ENCODE measurements at regions not wholly inside any gene's neighbourhood (a gene's known extent, or its start where the extent isn't known, plus 50 kb on each side); places are given as distances from the start of the nearest gene placed in this dataset.
"Not testable (repeated sequence)": the region's sequence is repeated elsewhere in the genome, so short reads cannot be mapped to it uniquely, and the experiment has no call there.

GRCh38 chr12:118537481-118537917 lies 161.1 kb downstream of the SUDS3 start:
- H3K4me1 ChIP-seq (ENCODE audit: insufficient read depth, low read length): peaks cover 21% of the 10 kb centered on the region
- H3K9me3 ChIP-seq (ENCODE audit: insufficient read depth, low read depth, low read length): no peaks in the 10 kb centered on the region
- no peak overlapping the region for H3K4me3 ChIP-seq (ENCODE audit: low read length)
- peak overlapping the region; percentile 54; the same call in 1 of the 2 replicates for H3K9ac ChIP-seq (ENCODE audit: low read depth, low read length)
- H3K27ac ChIP-seq (ENCODE audit: low read length): peak overlapping the region; percentile 19
- H3K27me3 ChIP-seq (ENCODE audit: insufficient read depth, low read length): no peaks in the 10 kb centered on the region
- no peaks in the 10 kb centered on the region for H3K36me3 ChIP-seq (ENCODE audit: insufficient read depth, low read depth, low read length)

GRCh38 chr12:118541071-118541470 lies 164.7 kb downstream of the SUDS3 start:
- no peak overlapping the region for H3K4me3 ChIP-seq (ENCODE audit: low read length)

DNA sequence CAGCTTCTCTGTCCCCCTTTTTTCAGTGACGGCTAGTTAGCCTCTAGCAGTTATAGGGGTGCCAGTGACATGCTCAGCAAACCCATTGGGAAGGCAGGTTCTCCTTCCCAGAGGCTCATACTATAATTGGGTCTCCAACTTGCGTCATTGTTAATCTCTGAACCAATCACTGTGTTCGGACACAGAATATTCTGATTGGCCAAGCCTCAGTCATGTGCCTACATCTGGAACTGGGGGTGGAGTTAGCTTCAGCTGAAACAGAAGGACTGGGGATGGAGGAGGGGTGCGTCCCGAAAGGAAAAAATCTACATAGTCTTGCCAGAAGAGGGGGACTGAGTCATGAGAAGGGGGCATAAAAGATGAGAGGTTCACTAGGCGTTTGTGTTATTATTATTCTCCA lies 165.6 kb downstream of the SUDS3 start:
- Histone ChIP-seq H3K4me1 (ENCODE audit: insufficient read depth, low read length) (peaks cover 14% of the 10 kb centered on the region), H3K27me3 (ENCODE audit: insufficient read depth, low read length) (no peaks in the 10 kb centered on the region), H3K36me3 (ENCODE audit: insufficient read depth, low read depth, low read length) (no peaks in the 10 kb centered on the region), H3K9me3 (ENCODE audit: insufficient read depth, low read depth, low read length) (no peaks in the 10 kb centered on the region), H3K27ac (ENCODE audit: low read length) (no peak overlapping the region), H3K4me3 (ENCODE audit: low read length) (no peak overlapping the region), H3K9ac (ENCODE audit: low read depth, low read length) (no peak overlapping the region)

More at GRCh38 chr12:118541071-118541470, 164.7 kb downstream of the SUDS3 start:
- no peaks in the 10 kb centered on the region for H3K9me3 ChIP-seq (ENCODE audit: insufficient read depth, low read depth, low read length)
- no peaks in the 10 kb centered on the region for H3K27me3 ChIP-seq (ENCODE audit: insufficient read depth, low read length)
- no peaks in the 10 kb centered on the region for H3K36me3 ChIP-seq (ENCODE audit: insufficient read depth, low read depth, low read length)
- no peak overlapping the region for H3K27ac ChIP-seq (ENCODE audit: low read length)
- H3K9ac ChIP-seq (ENCODE audit: low read depth, low read length): no peak overlapping the region
- H3K4me1 ChIP-seq (ENCODE audit: insufficient read depth, low read length): peaks cover 21% of the 10 kb centered on the region

GRCh38 chr12:118543651-118544050 lies 167.3 kb downstream of the SUDS3 start:
- Histone ChIP-seq H3K36me3 (ENCODE audit: insufficient read depth, low read depth, low read length) (no peaks in the 10 kb centered on the region), H3K4me3 (ENCODE audit: low read length) (no peak overlapping the region), H3K27me3 (ENCODE audit: insufficient read depth, low read length) (no peaks in the 10 kb centered on the region), H3K9ac (ENCODE audit: low read depth, low read length) (no peak overlapping the region), H3K27ac (ENCODE audit: low read length) (no peak overlapping the region), H3K9me3 (ENCODE audit: insufficient read depth, low read depth, low read length) (no peaks in the 10 kb centered on the region), H3K4me1 (ENCODE audit: insufficient read depth, low read length) (peaks cover 5% of the 10 kb centered on the region; the same call in 1 of the 2 replicates)

DNA sequence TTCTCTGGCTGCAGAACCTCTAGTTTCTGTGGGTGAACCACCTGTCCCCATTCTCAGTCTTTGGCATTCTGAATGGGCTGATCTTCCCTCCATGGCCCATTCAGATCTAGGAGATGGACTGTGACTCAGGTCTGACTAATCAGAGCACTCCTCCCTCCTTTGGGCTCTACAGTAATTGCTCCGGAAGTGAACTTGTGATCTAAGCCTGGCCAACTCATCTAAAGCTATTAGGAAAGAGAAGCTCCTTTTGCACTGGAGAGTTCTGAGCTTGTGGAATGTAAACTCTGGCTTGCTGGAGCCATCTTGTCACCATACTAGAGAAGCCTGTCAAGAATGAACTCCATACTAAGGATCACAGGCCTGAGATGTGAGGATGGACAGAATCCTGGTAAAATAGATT lies 168.2 kb downstream of the SUDS3 start:
- no peaks in the 10 kb centered on the region for H3K27me3 ChIP-seq (ENCODE audit: insufficient read depth, low read length)
- no peak overlapping the region for H3K4me3 ChIP-seq (ENCODE audit: low read length)
- no peak overlapping the region for H3K9ac ChIP-seq (ENCODE audit: low read depth, low read length)
- no peak overlapping the region for H3K27ac ChIP-seq (ENCODE audit: low read length)
- H3K9me3 ChIP-seq (ENCODE audit: insufficient read depth, low read depth, low read length): no peaks in the 10 kb centered on the region
- no peaks in the 10 kb centered on the region for H3K36me3 ChIP-seq (ENCODE audit: insufficient read depth, low read depth, low read length)
- H3K4me1 ChIP-seq (ENCODE audit: insufficient read depth, low read length): peaks cover 3% of the 10 kb centered on the region; the same call in 1 of the 2 replicates

GRCh38 chr12:118547606-118548005 lies 171.3 kb downstream of the SUDS3 start:
- not testable (repeated sequence) for H3K27me3 ChIP-seq (ENCODE audit: insufficient read depth, low read length); H3K9me3 ChIP-seq (ENCODE audit: insufficient read depth, low read depth, low read length); H3K4me1 ChIP-seq (ENCODE audit: insufficient read depth, low read length)

DNA sequence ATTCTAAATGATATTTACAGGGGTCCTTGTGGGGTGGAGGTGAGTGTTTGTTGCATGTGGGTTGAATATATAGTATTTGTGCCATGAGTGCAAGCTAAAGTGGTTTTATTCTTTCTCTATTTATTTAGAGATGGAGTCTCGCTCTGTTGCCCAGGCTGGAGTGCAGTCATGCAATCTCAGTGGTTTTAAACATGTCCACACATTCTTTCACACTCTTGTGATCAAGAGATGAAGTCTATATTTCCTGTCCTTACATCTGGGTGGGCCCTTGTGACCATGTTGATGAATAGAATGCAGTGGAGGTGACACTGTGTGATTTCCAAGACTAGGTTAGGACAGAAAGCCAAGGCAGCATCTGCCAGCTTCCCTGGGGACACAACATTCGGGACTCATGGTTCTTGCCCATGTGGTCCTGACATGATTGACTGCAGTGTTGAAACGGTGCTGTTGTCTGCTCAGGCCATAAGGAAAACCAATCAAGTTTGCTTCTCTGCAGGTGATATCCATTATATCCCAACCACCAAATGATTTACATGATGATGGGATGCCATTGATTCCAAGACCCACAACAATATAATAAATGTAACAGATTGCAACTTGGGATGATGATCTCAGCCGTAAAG lies 172.6 kb downstream of the SUDS3 start:
- H3K4me3 ChIP-seq (ENCODE audit: low read length): no peak overlapping the region
- H3K36me3 ChIP-seq (ENCODE audit: insufficient read depth, low read depth, low read length): no peaks in the 10 kb centered on the region
- H3K4me1 ChIP-seq (ENCODE audit: insufficient read depth, low read length): no peaks in the 10 kb centered on the region
- H3K9me3 ChIP-seq (ENCODE audit: insufficient read depth, low read depth, low read length): peaks cover 7% of the 10 kb centered on the region; the same call in 1 of the 2 replicates
- H3K9ac ChIP-seq (ENCODE audit: low read depth, low read length): no peak overlapping the region
- no peaks in the 10 kb centered on the region for H3K27me3 ChIP-seq (ENCODE audit: insufficient read depth, low read length)
- H3K27ac ChIP-seq (ENCODE audit: low read length): no peak overlapping the region

More at GRCh38 chr12:118547606-118548005, 171.3 kb downstream of the SUDS3 start:
- H3K9ac ChIP-seq (ENCODE audit: low read depth, low read length); H3K4me3 ChIP-seq (ENCODE audit: low read length); H3K36me3 ChIP-seq (ENCODE audit: insufficient read depth, low read depth, low read length); H3K27ac ChIP-seq (ENCODE audit: low read length): not testable (repeated sequence)

DNA sequence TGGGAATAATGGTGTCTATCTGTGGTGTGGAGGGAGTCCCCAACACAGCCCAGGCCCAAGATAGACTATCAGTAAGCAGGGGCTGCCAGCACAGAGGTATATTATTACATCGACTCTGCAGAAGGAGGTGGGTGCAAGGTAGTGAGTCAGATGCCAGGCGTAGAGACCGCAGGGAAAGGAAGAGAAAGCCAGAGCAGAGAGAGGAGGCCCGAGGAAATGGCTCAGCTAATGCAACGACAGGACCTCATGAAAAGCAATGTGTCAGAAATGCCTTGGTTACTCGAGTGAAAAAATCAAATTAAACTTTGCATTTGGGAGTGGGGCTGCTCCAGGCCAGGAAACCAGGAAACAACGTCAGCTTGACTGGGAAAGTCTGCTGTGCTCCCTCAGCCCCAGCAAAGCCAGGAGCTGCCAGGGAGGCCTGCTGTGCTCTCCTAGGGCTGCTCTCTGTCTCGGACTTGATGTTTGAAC lies 173.2 kb downstream of the SUDS3 start:
- H3K27me3 ChIP-seq (ENCODE audit: insufficient read depth, low read length): no peaks in the 10 kb centered on the region
- no peaks in the 10 kb centered on the region for H3K36me3 ChIP-seq (ENCODE audit: insufficient read depth, low read depth, low read length)
- H3K27ac ChIP-seq (ENCODE audit: low read length): no peak overlapping the region
- peaks cover 7% of the 10 kb centered on the region; the same call in 1 of the 2 replicates for H3K9me3 ChIP-seq (ENCODE audit: insufficient read depth, low read depth, low read length)
- no peak overlapping the region for H3K4me3 ChIP-seq (ENCODE audit: low read length)
- H3K4me1 ChIP-seq (ENCODE audit: insufficient read depth, low read length): no peaks in the 10 kb centered on the region
- no peak overlapping the region for H3K9ac ChIP-seq (ENCODE audit: low read depth, low read length)

- Histone ChIP-seq H3K4me1 (ENCODE audit: insufficient read depth, low read length) (no peaks in the 10 kb centered on the region), H3K9me3 (ENCODE audit: insufficient read depth, low read depth, low read length) (peaks cover 7% of the 10 kb centered on the region; the same call in 1 of the 2 replicates), H3K9ac (ENCODE audit: low read depth, low read length) (no peak overlapping the region), H3K4me3 (ENCODE audit: low read length) (no peak overlapping the region), H3K36me3 (ENCODE audit: insufficient read depth, low read depth, low read length) (no peaks in the 10 kb centered on the region), H3K27ac (ENCODE audit: low read length) (no peak overlapping the region), H3K27me3 (ENCODE audit: insufficient read depth, low read length) (no peaks in the 10 kb centered on the region)
Measured at GRCh38 chr12:118553856-118554504, 177.6 kb downstream of the SUDS3 start.

DNA sequence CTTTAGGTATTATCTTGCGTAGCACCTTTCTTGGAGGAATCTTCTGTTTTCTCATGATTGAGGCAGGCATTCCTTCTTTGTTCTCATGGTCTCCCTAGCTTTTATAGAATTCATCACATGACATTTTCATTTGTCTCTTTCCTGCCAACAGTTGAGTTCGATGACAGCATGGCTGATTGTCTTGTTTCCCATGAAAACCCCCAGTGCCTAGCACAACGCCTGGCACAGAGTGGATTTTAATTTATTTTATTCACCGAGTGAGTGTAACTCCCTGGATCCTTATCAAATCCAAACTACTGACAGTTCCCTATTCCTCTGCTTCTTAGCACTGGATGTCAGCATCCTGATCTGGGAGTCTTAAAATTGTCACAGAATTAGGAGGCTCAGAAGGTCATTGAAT lies 182.6 kb downstream of the SUDS3 start:
- H3K36me3 ChIP-seq (ENCODE audit: insufficient read depth, low read depth, low read length): no peaks in the 10 kb centered on the region
- no peaks in the 10 kb centered on the region for H3K9me3 ChIP-seq (ENCODE audit: insufficient read depth, low read depth, low read length)
- H3K4me3 ChIP-seq (ENCODE audit: low read length): no peak overlapping the region
- no peaks in the 10 kb centered on the region for H3K27me3 ChIP-seq (ENCODE audit: insufficient read depth, low read length)
- no peak overlapping the region for H3K27ac ChIP-seq (ENCODE audit: low read length)
- H3K4me1 ChIP-seq (ENCODE audit: insufficient read depth, low read length): no peaks in the 10 kb centered on the region
- H3K9ac ChIP-seq (ENCODE audit: low read depth, low read length): no peak overlapping the region

DNA sequence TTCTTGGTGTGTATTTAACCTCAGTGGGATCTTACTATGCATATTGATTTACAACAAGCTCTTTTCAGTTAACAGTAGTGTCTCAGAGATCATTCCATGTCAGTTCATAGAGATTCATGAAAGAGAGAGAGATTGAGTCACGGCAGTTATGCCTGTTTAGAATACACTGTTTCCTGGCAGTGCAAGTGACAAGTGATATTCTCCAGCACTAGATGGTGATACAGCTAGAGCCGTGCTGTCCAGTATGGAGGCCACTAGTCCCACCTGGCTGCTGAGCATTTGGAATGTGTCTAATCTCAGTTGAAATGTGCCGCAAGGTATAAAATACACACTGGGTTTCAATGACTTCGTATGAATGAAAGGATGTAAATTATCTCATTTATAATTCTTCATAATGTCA lies 184.4 kb downstream of the SUDS3 start:
- Histone ChIP-seq H3K9me3 (ENCODE audit: insufficient read depth, low read depth, low read length) (no peaks in the 10 kb centered on the region; the same call in 1 of the 2 replicates), H3K9ac (ENCODE audit: low read depth, low read length) (no peak overlapping the region), H3K4me3 (ENCODE audit: low read length) (no peak overlapping the region), H3K27ac (ENCODE audit: low read length) (no peak overlapping the region), H3K27me3 (ENCODE audit: insufficient read depth, low read length) (no peaks in the 10 kb centered on the region), H3K4me1 (ENCODE audit: insufficient read depth, low read length) (no peaks in the 10 kb centered on the region), H3K36me3 (ENCODE audit: insufficient read depth, low read depth, low read length) (no peaks in the 10 kb centered on the region)

- H3K27me3 ChIP-seq (ENCODE audit: insufficient read depth, low read length): no peaks in the 10 kb centered on the region
- H3K27ac ChIP-seq (ENCODE audit: low read length): no peak overlapping the region
- peaks cover 21% of the 10 kb centered on the region for H3K9me3 ChIP-seq (ENCODE audit: insufficient read depth, low read depth, low read length)
- H3K4me1 ChIP-seq (ENCODE audit: insufficient read depth, low read length): no peaks in the 10 kb centered on the region
- H3K9ac ChIP-seq (ENCODE audit: low read depth, low read length): no peak overlapping the region
- H3K4me3 ChIP-seq (ENCODE audit: low read length): no peak overlapping the region
- H3K36me3 ChIP-seq (ENCODE audit: insufficient read depth, low read depth, low read length): no peaks in the 10 kb centered on the region
Measured at GRCh38 chr12:118571730-118572129, 195.4 kb downstream of the SUDS3 start.
